K562 (cell line): ENCODE measurements at regions not wholly inside any gene's neighbourhood (a gene's known extent, or its start where the extent isn't known, plus 50 kb on each side); places are given as distances from the start of the nearest gene placed in this dataset.

ENCODE experiments used
- ASH1L ChIP-seq: fragments of 450-650 bp; IDR thresholded peaks from 2 replicates; pipeline ENCODE4 v1.6.1; 2018; ENCODE audit warnings: borderline replicate concordance, mild to moderate bottlenecking, low read depth; ENCODE audit not compliant: partially characterized antibody
- EWSR1 ChIP-seq: fragments of 450-650 bp; IDR thresholded peaks from 2 replicates; pipeline ENCODE4 v1.6.1; 2018; ENCODE audit warnings: borderline replicate concordance, mild to moderate bottlenecking, low read depth, moderate library complexity; ENCODE audit not compliant: partially characterized antibody
- KAT8 ChIP-seq: fragments of 450-650 bp; IDR thresholded peaks from 2 replicates; pipeline ENCODE4 v1.6.1; 2016; ENCODE audit warnings: low read depth, mild to moderate bottlenecking
- PCBP2 ChIP-seq: fragments of 200-400 bp; formaldehyde crosslinking; IDR thresholded peaks from 2 replicates; pipeline ENCODE4 v1.6.1; 2018; ENCODE audit warnings: low read length, low read depth, mild to moderate bottlenecking, moderate library complexity; ENCODE audit not compliant: poor library complexity, severe bottlenecking
- POLR2A ChIP-seq: fragments of 450-650 bp; conservative IDR thresholded peaks from 2 replicates; pipeline ENCODE4 v1.6.1; 2016
- POLR2G ChIP-seq: fragments of 200-400 bp; formaldehyde crosslinking; IDR thresholded peaks from 2 replicates; pipeline ENCODE4 v1.6.1; 2017; ENCODE audit warnings: low read depth, mild to moderate bottlenecking, antibody characterized with exemption, low read length, moderate library complexity
- SMARCA5 ChIP-seq: fragments of 450-650 bp; IDR thresholded peaks from 2 replicates; pipeline ENCODE4 v1.6.1; 2016
- ZNF274 ChIP-seq: IDR thresholded peaks from 2 replicates; pipeline ENCODE4 v1.6.1; 2011; ENCODE audit warnings: low read depth, mild to moderate bottlenecking, low read length, moderate library complexity, borderline replicate concordance
- ZNF589 ChIP-seq: fragments of 200-800 bp; sonication (Bioruptor generic); IDR thresholded peaks from 2 replicates; pipeline ENCODE4 v1.6.1; 2016; ENCODE audit warnings: low read depth, missing genetic modification characterization, missing compliant biosample characterization
- ZNF644 ChIP-seq: fragments of 200-800 bp; sonication (Bioruptor generic); IDR thresholded peaks from 2 replicates; pipeline ENCODE4 v1.6.1; 2016; ENCODE audit warnings: low read depth, missing genetic modification characterization, missing compliant biosample characterization
- TF ChIP-seq, protein P1 (sequence below): sonication (generic); formaldehyde crosslinking; IDR thresholded peaks from 2 replicates; pipeline ENCODE4 v1.8.1; 2023; ENCODE audit warnings: mild to moderate bottlenecking, missing genetic modification reagents
- TF ChIP-seq, protein P2 (sequence below), 3 experiments: IDR thresholded peaks in 2 of 3; conservative IDR thresholded peaks in 1 of 3; 2 replicates each; pipeline ENCODE4 v1.5.1; 2011 to 2012; ENCODE audit warnings: low read length in 3 of 3, mild to moderate bottlenecking in 3 of 3, control low read depth in 2 of 3, improper control_type of control experiment in 1 of 3, inconsistent platforms in 1 of 3, low read depth in 1 of 3, mixed read lengths in 1 of 3, moderate library complexity in 1 of 3; ENCODE audit not compliant: insufficient read depth in 2 of 3

DNA sequence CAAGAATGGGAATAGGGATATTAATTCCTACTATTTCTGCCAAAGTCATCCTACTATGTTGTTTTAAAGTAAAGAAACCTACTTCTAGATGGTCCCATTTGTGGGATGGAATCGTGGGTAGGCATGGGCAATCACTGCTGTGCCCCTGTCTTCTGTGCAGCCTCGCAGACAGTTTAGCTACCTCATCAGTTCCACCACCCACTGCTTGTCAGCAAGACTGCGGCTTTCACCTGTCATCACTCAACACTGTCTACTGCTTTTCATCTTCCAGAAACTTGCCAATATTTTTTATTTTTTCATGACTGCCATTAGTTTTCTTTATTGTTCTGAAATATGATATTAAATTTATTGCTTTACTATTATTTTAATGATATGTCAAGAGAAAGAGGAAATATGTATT lies 368.1 kb upstream of the KYNU start:
- TF ChIP-seq EWSR1: no peak
- no peak for TF ChIP-seq POLR2G
- TF ChIP-seq ZNF274: no peak
- TF ChIP-seq SMARCA5: no peak
- TF ChIP-seq POLR2A: no peak
- TF ChIP-seq PCBP2: no peak
- TF ChIP-seq, protein P1, sequence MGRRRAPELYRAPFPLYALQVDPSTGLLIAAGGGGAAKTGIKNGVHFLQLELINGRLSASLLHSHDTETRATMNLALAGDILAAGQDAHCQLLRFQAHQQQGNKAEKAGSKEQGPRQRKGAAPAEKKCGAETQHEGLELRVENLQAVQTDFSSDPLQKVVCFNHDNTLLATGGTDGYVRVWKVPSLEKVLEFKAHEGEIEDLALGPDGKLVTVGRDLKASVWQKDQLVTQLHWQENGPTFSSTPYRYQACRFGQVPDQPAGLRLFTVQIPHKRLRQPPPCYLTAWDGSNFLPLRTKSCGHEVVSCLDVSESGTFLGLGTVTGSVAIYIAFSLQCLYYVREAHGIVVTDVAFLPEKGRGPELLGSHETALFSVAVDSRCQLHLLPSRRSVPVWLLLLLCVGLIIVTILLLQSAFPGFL: no peak
- TF ChIP-seq, protein P2, sequence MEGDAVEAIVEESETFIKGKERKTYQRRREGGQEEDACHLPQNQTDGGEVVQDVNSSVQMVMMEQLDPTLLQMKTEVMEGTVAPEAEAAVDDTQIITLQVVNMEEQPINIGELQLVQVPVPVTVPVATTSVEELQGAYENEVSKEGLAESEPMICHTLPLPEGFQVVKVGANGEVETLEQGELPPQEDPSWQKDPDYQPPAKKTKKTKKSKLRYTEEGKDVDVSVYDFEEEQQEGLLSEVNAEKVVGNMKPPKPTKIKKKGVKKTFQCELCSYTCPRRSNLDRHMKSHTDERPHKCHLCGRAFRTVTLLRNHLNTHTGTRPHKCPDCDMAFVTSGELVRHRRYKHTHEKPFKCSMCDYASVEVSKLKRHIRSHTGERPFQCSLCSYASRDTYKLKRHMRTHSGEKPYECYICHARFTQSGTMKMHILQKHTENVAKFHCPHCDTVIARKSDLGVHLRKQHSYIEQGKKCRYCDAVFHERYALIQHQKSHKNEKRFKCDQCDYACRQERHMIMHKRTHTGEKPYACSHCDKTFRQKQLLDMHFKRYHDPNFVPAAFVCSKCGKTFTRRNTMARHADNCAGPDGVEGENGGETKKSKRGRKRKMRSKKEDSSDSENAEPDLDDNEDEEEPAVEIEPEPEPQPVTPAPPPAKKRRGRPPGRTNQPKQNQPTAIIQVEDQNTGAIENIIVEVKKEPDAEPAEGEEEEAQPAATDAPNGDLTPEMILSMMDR (IDR thresholded peaks at IDR 0.05 in 2 of 3, conservative IDR thresholded peaks at IDR 0.05 in 1 of 3; ENCODE audit: insufficient read depth in 2 of 3, low read depth in 1 of 3, low read length in 3 of 3): no peak
- TF ChIP-seq ZNF589 (CRISPR knock-in tag): no peak
- no peak for TF ChIP-seq KAT8
- TF ChIP-seq ASH1L: no peak
- no peak for TF ChIP-seq ZNF644 (tag)
